ENCODE measurements at regions not wholly inside any gene's neighbourhood (a gene's known extent, or its start where the extent isn't known, plus 50 kb on each side); places are given as distances from the start of the nearest gene placed in this dataset.
"Not testable (repeated sequence)": the region's sequence is repeated elsewhere in the genome, so short reads cannot be mapped to it uniquely, and the experiment has no call there.

- no peak overlapping the region for H3K27ac ChIP-seq (ENCODE audit: low read depth, low read length)
- H3K4me3 ChIP-seq (ENCODE audit: low read depth in 1 of 2, low read length in 2 of 2), result no peak overlapping the region
- H3K4me1 ChIP-seq (ENCODE audit: insufficient read depth, low read length), result no peaks in the 10 kb centered on the region
- no peaks in the 10 kb centered on the region for H3K9me3 ChIP-seq (ENCODE audit: low read length)
- H3K9ac ChIP-seq (ENCODE audit: low read length), result no peak overlapping the region
- no peaks in the 10 kb centered on the region for H3K36me3 ChIP-seq (ENCODE audit: insufficient read depth, low read length)
- no peaks in the 10 kb centered on the region for H3K27me3 ChIP-seq (ENCODE audit: control insufficient read depth in 1 of 2, insufficient read depth in 2 of 2, low read length in 2 of 2)
Observed at GRCh38 chr14:22210906-22211305, 378.1 kb downstream of the DAD1 start.

GRCh38 chr14:22210026-22210425 is 379.0 kb downstream of the DAD1 start:
- no peaks in the 10 kb centered on the region for H3K4me1 ChIP-seq (ENCODE audit: insufficient read depth, low read length)
- no peak overlapping the region for H3K9ac ChIP-seq (ENCODE audit: low read length)
- H3K4me3 ChIP-seq (ENCODE audit: low read depth in 1 of 2, low read length in 2 of 2), result no peak overlapping the region
- H3K36me3 ChIP-seq (ENCODE audit: insufficient read depth, low read length), result no peaks in the 10 kb centered on the region
- no peaks in the 10 kb centered on the region for H3K9me3 ChIP-seq (ENCODE audit: low read length)
- H3K27me3 ChIP-seq (ENCODE audit: control insufficient read depth in 1 of 2, insufficient read depth in 2 of 2, low read length in 2 of 2), result no peaks in the 10 kb centered on the region
- no peak overlapping the region for H3K27ac ChIP-seq (ENCODE audit: low read depth, low read length)

GRCh38 chr14:22203036-22203435 is 386.0 kb downstream of the DAD1 start:
- H3K9ac ChIP-seq (ENCODE audit: low read length), result no peak overlapping the region

GRCh38 chr14:22202313-22202712 is 386.7 kb downstream of the DAD1 start:
- Histone ChIP-seq H3K27ac (ENCODE audit: low read depth, low read length) (no peak overlapping the region), H3K27me3 (ENCODE audit: control insufficient read depth in 1 of 2, insufficient read depth in 2 of 2, low read length in 2 of 2) (no peaks in the 10 kb centered on the region), H3K4me3 (ENCODE audit: low read depth in 1 of 2, low read length in 2 of 2) (no peak overlapping the region), H3K4me1 (ENCODE audit: insufficient read depth, low read length) (no peaks in the 10 kb centered on the region), H3K36me3 (ENCODE audit: insufficient read depth, low read length) (no peaks in the 10 kb centered on the region), H3K9me3 (ENCODE audit: low read length) (no peaks in the 10 kb centered on the region), H3K9ac (ENCODE audit: low read length) (no peak overlapping the region)

More at GRCh38 chr14:22203036-22203435, 386.0 kb downstream of the DAD1 start:
- Histone ChIP-seq H3K4me3 (ENCODE audit: low read depth in 1 of 2, low read length in 2 of 2) (no peak overlapping the region), H3K4me1 (ENCODE audit: insufficient read depth, low read length) (no peaks in the 10 kb centered on the region), H3K27me3 (ENCODE audit: control insufficient read depth in 1 of 2, insufficient read depth in 2 of 2, low read length in 2 of 2) (no peaks in the 10 kb centered on the region), H3K36me3 (ENCODE audit: insufficient read depth, low read length) (no peaks in the 10 kb centered on the region), H3K9me3 (ENCODE audit: low read length) (no peaks in the 10 kb centered on the region), H3K27ac (ENCODE audit: low read depth, low read length) (no peak overlapping the region)

GRCh38 chr14:22200977-22201605 is 387.9 kb downstream of the DAD1 start:
- H3K36me3 ChIP-seq (ENCODE audit: insufficient read depth, low read length), result no peaks in the 10 kb centered on the region
- H3K27me3 ChIP-seq (ENCODE audit: control insufficient read depth in 1 of 2, insufficient read depth in 2 of 2, low read length in 2 of 2), result no peaks in the 10 kb centered on the region
- H3K9me3 ChIP-seq (ENCODE audit: low read length), result no peaks in the 10 kb centered on the region
- no peak overlapping the region for H3K9ac ChIP-seq (ENCODE audit: low read length)
- H3K4me1 ChIP-seq (ENCODE audit: insufficient read depth, low read length), result no peaks in the 10 kb centered on the region
- H3K4me3 ChIP-seq (ENCODE audit: low read depth in 1 of 2, low read length in 2 of 2), result no peak overlapping the region
- H3K27ac ChIP-seq (ENCODE audit: low read depth, low read length), result no peak overlapping the region

GRCh38 chr14:22200131-22200530 is 388.9 kb downstream of the DAD1 start:
- not testable (repeated sequence) for H3K9ac ChIP-seq (ENCODE audit: low read length); H3K4me1 ChIP-seq (ENCODE audit: insufficient read depth, low read length); H3K36me3 ChIP-seq (ENCODE audit: insufficient read depth, low read length); H3K9me3 ChIP-seq (ENCODE audit: low read length); H3K27me3 ChIP-seq (ENCODE audit: control insufficient read depth in 1 of 2, insufficient read depth in 2 of 2, low read length in 2 of 2); H3K27ac ChIP-seq (ENCODE audit: low read depth, low read length); H3K4me3 ChIP-seq (ENCODE audit: low read depth in 1 of 2, low read length in 2 of 2)

- H3K27ac ChIP-seq (ENCODE audit: low read depth, low read length), result no peak overlapping the region
- H3K9me3 ChIP-seq (ENCODE audit: low read length), result no peaks in the 10 kb centered on the region
- no peaks in the 10 kb centered on the region for H3K4me1 ChIP-seq (ENCODE audit: insufficient read depth, low read length)
- no peaks in the 10 kb centered on the region for H3K27me3 ChIP-seq (ENCODE audit: control insufficient read depth in 1 of 2, insufficient read depth in 2 of 2, low read length in 2 of 2)
- H3K4me3 ChIP-seq (ENCODE audit: low read depth in 1 of 2, low read length in 2 of 2), result no peak overlapping the region
- no peak overlapping the region for H3K9ac ChIP-seq (ENCODE audit: low read length)
- H3K36me3 ChIP-seq (ENCODE audit: insufficient read depth, low read length), result no peaks in the 10 kb centered on the region
Observed at GRCh38 chr14:22194664-22195063, 394.4 kb downstream of the DAD1 start.

- Histone ChIP-seq H3K9me3 (ENCODE audit: low read length) (no peaks in the 10 kb centered on the region), H3K4me3 (ENCODE audit: low read depth in 1 of 2, low read length in 2 of 2) (no peak overlapping the region), H3K36me3 (ENCODE audit: insufficient read depth, low read length) (no peaks in the 10 kb centered on the region), H3K27me3 (ENCODE audit: control insufficient read depth in 1 of 2, insufficient read depth in 2 of 2, low read length in 2 of 2) (no peaks in the 10 kb centered on the region), H3K27ac (ENCODE audit: low read depth, low read length) (no peak overlapping the region), H3K4me1 (ENCODE audit: insufficient read depth, low read length) (no peaks in the 10 kb centered on the region), H3K9ac (ENCODE audit: low read length) (no peak overlapping the region)
Observed at GRCh38 chr14:22190411-22191191, 398.4 kb downstream of the DAD1 start.

- no peaks in the 10 kb centered on the region for H3K27me3 ChIP-seq (ENCODE audit: control insufficient read depth in 1 of 2, insufficient read depth in 2 of 2, low read length in 2 of 2)
- no peak overlapping the region for H3K27ac ChIP-seq (ENCODE audit: low read depth, low read length)
- no peaks in the 10 kb centered on the region for H3K36me3 ChIP-seq (ENCODE audit: insufficient read depth, low read length)
- no peak overlapping the region for H3K4me3 ChIP-seq (ENCODE audit: low read depth in 1 of 2, low read length in 2 of 2)
- no peak overlapping the region for H3K9ac ChIP-seq (ENCODE audit: low read length)
- no peaks in the 10 kb centered on the region for H3K9me3 ChIP-seq (ENCODE audit: low read length)
- H3K4me1 ChIP-seq (ENCODE audit: insufficient read depth, low read length), result no peaks in the 10 kb centered on the region
Observed at GRCh38 chr14:22189881-22190280, 399.1 kb downstream of the DAD1 start.

GRCh38 chr14:22188318-22188717 is 400.7 kb downstream of the DAD1 start:
- H3K27me3 ChIP-seq (ENCODE audit: control insufficient read depth in 1 of 2, insufficient read depth in 2 of 2, low read length in 2 of 2), result no peaks in the 10 kb centered on the region
- no peak overlapping the region for H3K27ac ChIP-seq (ENCODE audit: low read depth, low read length)
- H3K4me1 ChIP-seq (ENCODE audit: insufficient read depth, low read length), result no peaks in the 10 kb centered on the region
- no peaks in the 10 kb centered on the region for H3K36me3 ChIP-seq (ENCODE audit: insufficient read depth, low read length)
- no peaks in the 10 kb centered on the region for H3K9me3 ChIP-seq (ENCODE audit: low read length)
- H3K9ac ChIP-seq (ENCODE audit: low read length), result no peak overlapping the region
- H3K4me3 ChIP-seq (ENCODE audit: low read depth in 1 of 2, low read length in 2 of 2), result no peak overlapping the region

GRCh38 chr14:22185789-22186188 is 403.2 kb downstream of the DAD1 start:
- Histone ChIP-seq H3K36me3 (ENCODE audit: insufficient read depth, low read length) (no peaks in the 10 kb centered on the region), H3K9ac (ENCODE audit: low read length) (no peak overlapping the region), H3K27me3 (ENCODE audit: control insufficient read depth in 1 of 2, insufficient read depth in 2 of 2, low read length in 2 of 2) (no peaks in the 10 kb centered on the region), H3K27ac (ENCODE audit: low read depth, low read length) (no peak overlapping the region), H3K4me1 (ENCODE audit: insufficient read depth, low read length) (no peaks in the 10 kb centered on the region), H3K9me3 (ENCODE audit: low read length) (no peaks in the 10 kb centered on the region), H3K4me3 (ENCODE audit: low read depth in 1 of 2, low read length in 2 of 2) (no peak overlapping the region)

GRCh38 chr14:22185191-22185590 is 403.8 kb downstream of the DAD1 start:
- Histone ChIP-seq H3K4me1 (ENCODE audit: insufficient read depth, low read length) (no peaks in the 10 kb centered on the region), H3K9me3 (ENCODE audit: low read length) (no peaks in the 10 kb centered on the region), H3K9ac (ENCODE audit: low read length) (no peak overlapping the region), H3K27me3 (ENCODE audit: control insufficient read depth in 1 of 2, insufficient read depth in 2 of 2, low read length in 2 of 2) (no peaks in the 10 kb centered on the region), H3K36me3 (ENCODE audit: insufficient read depth, low read length) (no peaks in the 10 kb centered on the region), H3K4me3 (ENCODE audit: low read depth in 1 of 2, low read length in 2 of 2) (no peak overlapping the region), H3K27ac (ENCODE audit: low read depth, low read length) (no peak overlapping the region)
